SU-DHL-6 (cell line): ENCODE measurements at regions not wholly inside any gene's neighbourhood (a gene's known extent, or its start where the extent isn't known, plus 50 kb on each side); places are given as distances from the start of the nearest gene placed in this dataset.

Source experiments
- EZH2phosphoT487 ChIP-seq: fragments of 200-600 bp; sonication (generic), shearing (Covaris generic); conservative IDR thresholded peaks from 2 replicates; pipeline ENCODE4 v1.6.1; 2018; ENCODE audit warnings: mild to moderate bottlenecking, antibody characterized with exemption, low read length, moderate library complexity, mixed read lengths
- TF ChIP-seq, protein P1 (sequence below): fragments of 200-600 bp; sonication (generic); IDR thresholded peaks from one replicate; pipeline ENCODE4 v1.5.1; 2017; ENCODE audit warnings: antibody characterized with exemption, mild to moderate bottlenecking, low read length, moderate library complexity; ENCODE audit not compliant: insufficient read depth, poor library complexity, severe bottlenecking

DNA sequence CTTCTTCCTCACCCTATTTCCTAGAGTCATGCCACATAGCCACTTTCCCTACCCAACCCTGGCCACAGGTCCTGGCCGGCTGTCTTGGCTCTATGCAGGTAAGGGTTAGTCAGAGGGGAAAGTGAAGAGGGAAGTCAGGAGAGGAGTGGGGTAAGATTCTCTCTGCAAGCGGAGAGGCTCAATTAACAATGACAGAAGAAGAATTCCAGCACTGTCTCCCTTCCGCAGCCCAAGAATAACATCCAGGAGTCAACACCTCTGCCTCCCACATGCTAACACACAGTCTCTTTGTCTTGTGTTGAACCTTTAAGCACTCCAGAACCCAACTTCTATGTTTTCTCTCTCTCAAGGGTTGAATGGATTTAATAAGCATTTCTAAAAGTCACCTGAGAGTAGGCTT is 235.1 kb upstream of the ANKRD55 start:
- TF ChIP-seq, protein P1, sequence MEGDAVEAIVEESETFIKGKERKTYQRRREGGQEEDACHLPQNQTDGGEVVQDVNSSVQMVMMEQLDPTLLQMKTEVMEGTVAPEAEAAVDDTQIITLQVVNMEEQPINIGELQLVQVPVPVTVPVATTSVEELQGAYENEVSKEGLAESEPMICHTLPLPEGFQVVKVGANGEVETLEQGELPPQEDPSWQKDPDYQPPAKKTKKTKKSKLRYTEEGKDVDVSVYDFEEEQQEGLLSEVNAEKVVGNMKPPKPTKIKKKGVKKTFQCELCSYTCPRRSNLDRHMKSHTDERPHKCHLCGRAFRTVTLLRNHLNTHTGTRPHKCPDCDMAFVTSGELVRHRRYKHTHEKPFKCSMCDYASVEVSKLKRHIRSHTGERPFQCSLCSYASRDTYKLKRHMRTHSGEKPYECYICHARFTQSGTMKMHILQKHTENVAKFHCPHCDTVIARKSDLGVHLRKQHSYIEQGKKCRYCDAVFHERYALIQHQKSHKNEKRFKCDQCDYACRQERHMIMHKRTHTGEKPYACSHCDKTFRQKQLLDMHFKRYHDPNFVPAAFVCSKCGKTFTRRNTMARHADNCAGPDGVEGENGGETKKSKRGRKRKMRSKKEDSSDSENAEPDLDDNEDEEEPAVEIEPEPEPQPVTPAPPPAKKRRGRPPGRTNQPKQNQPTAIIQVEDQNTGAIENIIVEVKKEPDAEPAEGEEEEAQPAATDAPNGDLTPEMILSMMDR: no peak
- TF ChIP-seq EZH2phosphoT487: no peak
